ENCODE measurements at regions not wholly inside any gene's neighbourhood (a gene's known extent, or its start where the extent isn't known, plus 50 kb on each side); places are given as distances from the start of the nearest gene placed in this dataset.

GRCh38 chr15:31955734-31956133 is 74.6 kb upstream of the CHRNA7 start:
- Histone ChIP-seq H3K4me3 (no peak overlapping the region), H3K4me1 (ENCODE audit: insufficient read depth) (no peaks in the 10 kb centered on the region), H3K27ac (no peak overlapping the region), H3K9me2 (replicated peaks; ENCODE audit: insufficient read depth) (no peaks in the 10 kb centered on the region), H2AFZ (no peak overlapping the region), H4K20me1 (ENCODE audit: insufficient read depth, poor library complexity, severe bottlenecking) (no peaks in the 10 kb centered on the region), H3K36me3 (replicated peaks; ENCODE audit: insufficient read depth, low read depth) (no peaks in the 10 kb centered on the region), H3K9me3 (ENCODE audit: low read depth) (no peaks in the 10 kb centered on the region), H3K4me2 (no peak overlapping the region), H3K27me3 (no peaks in the 10 kb centered on the region), H3K79me2 (no peaks in the 10 kb centered on the region)
- WGBS (ENCODE audit: low lambda C conversion rate, missing lambda C conversion rate): 30% methylated on average over 1 of the region's 1 CpG
- TF ChIP-seq EZH2phosphoT487 (IDR thresholded peaks at IDR 0.05; ENCODE audit: low read depth, severe bottlenecking, unreplicated experiment) (no peak), EZH2 (IDR thresholded peaks at IDR 0.05; ENCODE audit: borderline replicate concordance) (no peak), CTCF (IDR thresholded peaks at IDR 0.05; ENCODE audit: poor library complexity) (no peak)
- no peak for DNase-seq (ENCODE audit: low spot score)

GRCh38 chr15:31957581-31957980 is 72.7 kb upstream of the CHRNA7 start:
- no peak for TF ChIP-seq EZH2phosphoT487 (IDR thresholded peaks at IDR 0.05; ENCODE audit: low read depth, severe bottlenecking, unreplicated experiment)
- TF ChIP-seq CTCF (IDR thresholded peaks at IDR 0.05; ENCODE audit: poor library complexity): no peak
- TF ChIP-seq EZH2 (IDR thresholded peaks at IDR 0.05; ENCODE audit: borderline replicate concordance): no peak
- H3K4me2 ChIP-seq: no peak overlapping the region
- no peak for DNase-seq (ENCODE audit: low spot score)

GRCh38 chr15:31964586-31965307 is 65.6 kb upstream of the CHRNA7 start:
- no peak overlapping the region for H3K27ac ChIP-seq
- H3K79me2 ChIP-seq: no peaks in the 10 kb centered on the region
- 90% methylated on average over 7 of the region's 7 CpGs for WGBS (ENCODE audit: low lambda C conversion rate, missing lambda C conversion rate)
- H3K9me2 ChIP-seq (replicated peaks; ENCODE audit: insufficient read depth): no peaks in the 10 kb centered on the region
- no peak overlapping the region for H3K4me3 ChIP-seq
- H3K4me2 ChIP-seq: no peak overlapping the region
- no peak for TF ChIP-seq EZH2phosphoT487 (IDR thresholded peaks at IDR 0.05; ENCODE audit: low read depth, severe bottlenecking, unreplicated experiment)
- no peak for TF ChIP-seq EZH2 (IDR thresholded peaks at IDR 0.05; ENCODE audit: borderline replicate concordance)
- TF ChIP-seq CTCF (IDR thresholded peaks at IDR 0.05; ENCODE audit: poor library complexity): no peak
- no peaks in the 10 kb centered on the region for H3K36me3 ChIP-seq (replicated peaks; ENCODE audit: insufficient read depth, low read depth)
- H2AFZ ChIP-seq: no peak overlapping the region
- peaks cover 16% of the 10 kb centered on the region for H3K27me3 ChIP-seq
- no peak for DNase-seq (ENCODE audit: low spot score)
- no peaks in the 10 kb centered on the region for H4K20me1 ChIP-seq (ENCODE audit: insufficient read depth, poor library complexity, severe bottlenecking)
- no peaks in the 10 kb centered on the region for H3K9me3 ChIP-seq (ENCODE audit: low read depth)
- H3K4me1 ChIP-seq (ENCODE audit: insufficient read depth): no peaks in the 10 kb centered on the region

More at GRCh38 chr15:31957581-31957980, 72.7 kb upstream of the CHRNA7 start:
- Histone ChIP-seq H4K20me1 (ENCODE audit: insufficient read depth, poor library complexity, severe bottlenecking) (no peaks in the 10 kb centered on the region), H3K27me3 (no peaks in the 10 kb centered on the region), H3K27ac (no peak overlapping the region), H3K36me3 (replicated peaks; ENCODE audit: insufficient read depth, low read depth) (no peaks in the 10 kb centered on the region), H3K4me1 (ENCODE audit: insufficient read depth) (no peaks in the 10 kb centered on the region), H3K4me3 (no peak overlapping the region), H3K9me3 (ENCODE audit: low read depth) (no peaks in the 10 kb centered on the region), H3K9me2 (replicated peaks; ENCODE audit: insufficient read depth) (no peaks in the 10 kb centered on the region), H3K79me2 (no peaks in the 10 kb centered on the region), H2AFZ (no peak overlapping the region)

All from hepatocyte (in vitro differentiated cells).